ENCODE measurements at regions not wholly inside any gene's neighbourhood (a gene's known extent, or its start where the extent isn't known, plus 50 kb on each side); places are given as distances from the start of the nearest gene placed in this dataset.

- no peak for TF ChIP-seq POLR2A (IDR thresholded peaks at IDR 0.05)
- no peak for TF ChIP-seq CTCF (IDR thresholded peaks at IDR 0.05)
Observed at GRCh38 chr7:365593-365992, 75.6 kb downstream of the FOXL3 start.

Measured in adrenal gland (tissue), 5 donors.